HepG2 (cell line): ENCODE measurements at regions not wholly inside any gene's neighbourhood (a gene's known extent, or its start where the extent isn't known, plus 50 kb on each side); places are given as distances from the start of the nearest gene placed in this dataset.

Experiments
- ATAC-seq: fragments of 200-7000 bp; cut with Tn5 transposase; 3 replicates; pipeline ENCODE4 v1.9.1; 2020; ENCODE audit warnings: mild to moderate bottlenecking, moderate library complexity
- BruUV-seq: library from RNA; stranded (reverse); fragments of 400-500 nt; replicated peaks from 2 replicates; lab custom pipeline; 2021; lab: Mats Ljungman, UMichigan
- CTCF ChIA-PET: fragments of 300-600 bp; formaldehyde crosslinking; extraction: SDS; loops from one replicate; lab custom pipeline; 2021; ENCODE audit warnings: low total read pairs, inconsistent platforms, low intra/inter-chr PET ratio; lab: Yijun Ruan, JAX
- POLR2A ChIA-PET: fragments of 350-600 bp; sonication (Branson Sonifier 250); formaldehyde crosslinking; loops from one replicate; lab custom pipeline; 2020; ENCODE audit warnings: antibody characterized with exemption, inconsistent platforms; lab: Yijun Ruan, JAX
- DNase-seq: peaks from one replicate; pipeline ENCODE4 v3.0.0-alpha.2; 2015; ENCODE audit warnings: low spot score
- FAIRE-seq: peaks from 3 replicates; lab custom pipeline; 2011; peaks lifted over from hg19 to GRCh38; lab: Jason Lieb, UNC
- H2AFZ ChIP-seq: one replicate; pipeline ENCODE4 v1.6.1; 2011; ENCODE audit warnings: low read length, inconsistent platforms
- H3K27ac ChIP-seq: fragments of 300-600 bp; 3 replicates; pipeline ENCODE4 v1.8.0; 2011; ENCODE audit warnings: mixed run types, mild to moderate bottlenecking, mixed read lengths, low read length, inconsistent platforms; ENCODE audit not compliant: insufficient read depth; ENCODE audit errors: extremely low read length
- H3K27me3 ChIP-seq, 2 experiments: fragments of 200-600 bp in 1 of 2; 2 replicates in 1 of 2; 3 replicates in 1 of 2; pipeline versions ENCODE4 v1.6.0 to v1.8.0; 2011; ENCODE audit warnings: low read length in 2 of 2, mild to moderate bottlenecking in 2 of 2, moderate library complexity in 2 of 2, inconsistent platforms in 1 of 2; ENCODE audit not compliant: insufficient read depth in 2 of 2, control insufficient read depth in 1 of 2
- H3K36me3 ChIP-seq, 2 experiments: fragments of 200-600 bp in 1 of 2; replicated peaks in 1 of 2; 2 replicates in 1 of 2; 3 replicates in 1 of 2; pipeline versions ENCODE4 v1.5.1 to v1.8.0; 2011; ENCODE audit warnings: low read length in 2 of 2, inconsistent platforms in 1 of 2; ENCODE audit not compliant: insufficient read depth in 2 of 2, control insufficient read depth in 1 of 2
- H3K4me1 ChIP-seq: 2 replicates; pipeline ENCODE4 v1.5.1; 2012; ENCODE audit warnings: low read length, inconsistent platforms; ENCODE audit not compliant: insufficient read depth
- H3K4me2 ChIP-seq: 2 replicates; pipeline ENCODE4 v1.6.0; 2011; ENCODE audit warnings: low read depth, low read length, inconsistent platforms
- H3K4me3 ChIP-seq, 3 experiments: fragments of 200-600 bp in 1 of 3; sonication (generic), shearing (Covaris generic) in 1 of 3; replicated peaks in 1 of 3; 2 replicates each; pipeline ENCODE4 v1.5.1; 2011 to 2016; ENCODE audit warnings: low read length in 3 of 3, inconsistent platforms in 2 of 3, low read depth in 2 of 3, mild to moderate bottlenecking in 2 of 3, control low read depth in 1 of 3, mixed read lengths in 1 of 3; ENCODE audit not compliant: insufficient read depth in 1 of 3
- H3K79me2 ChIP-seq: one replicate; pipeline ENCODE4 v1.6.1; 2011; ENCODE audit warnings: low read length, inconsistent platforms; ENCODE audit not compliant: insufficient read depth
- H3K9ac ChIP-seq: 2 replicates; pipeline ENCODE4 v1.6.0; 2011; ENCODE audit warnings: mild to moderate bottlenecking, low read depth, low read length, inconsistent platforms; ENCODE audit not compliant: insufficient read depth
- H3K9me3 ChIP-seq: 2 replicates; pipeline ENCODE4 v1.5.1; 2012; ENCODE audit warnings: mild to moderate bottlenecking, low read length
- H4K20me1 ChIP-seq: 2 replicates; pipeline ENCODE4 v1.6.0; 2011; ENCODE audit warnings: inconsistent platforms, mild to moderate bottlenecking, low read length, moderate library complexity; ENCODE audit not compliant: insufficient read depth
- CAMTA2 ChIP-seq: sonication (generic); formaldehyde crosslinking; IDR thresholded peaks from 2 replicates; pipeline ENCODE4 v1.4.0; 2020; ENCODE audit warnings: mild to moderate bottlenecking, missing genetic modification reagents, borderline replicate concordance
- FOSL1 ChIP-seq: sonication (generic); formaldehyde crosslinking; IDR thresholded peaks from 2 replicates; pipeline ENCODE4 v1.9.0; 2021; ENCODE audit warnings: missing genetic modification reagents, borderline replicate concordance
- HCFC1 ChIP-seq: fragments of 150-350 bp; IDR thresholded peaks from 2 replicates; pipeline ENCODE4 v1.6.1; 2014; ENCODE audit warnings: low read depth, low read length
- HES4 ChIP-seq: sonication (generic); formaldehyde crosslinking; IDR thresholded peaks from 2 replicates; pipeline ENCODE4 v1.9.0; 2021; ENCODE audit warnings: mild to moderate bottlenecking, missing genetic modification reagents, borderline replicate concordance
- HNF4A ChIP-seq: sonication (generic); formaldehyde crosslinking; IDR thresholded peaks from 2 replicates; pipeline ENCODE4 v1.4.0; 2020; ENCODE audit warnings: missing genetic modification reagents
- HOXA7 ChIP-seq: sonication (generic); formaldehyde crosslinking; IDR thresholded peaks from 2 replicates; pipeline ENCODE4 v1.8.1; 2022; ENCODE audit warnings: mild to moderate bottlenecking, missing genetic modification reagents, moderate library complexity
- MIXL1 ChIP-seq: IDR thresholded peaks from 2 replicates; pipeline ENCODE4 v1.6.1; 2016
- MXD3 ChIP-seq: IDR thresholded peaks from 2 replicates; pipeline ENCODE4 v1.6.1; 2016; ENCODE audit warnings: mild to moderate bottlenecking, missing biosample characterization, missing genetic modification reagents
- PAWR ChIP-seq: sonication (generic); formaldehyde crosslinking; IDR thresholded peaks from 2 replicates; pipeline ENCODE4 v1.4.0; 2020; ENCODE audit warnings: missing genetic modification reagents, mild to moderate bottlenecking, borderline replicate concordance
- SNAPC2 ChIP-seq: sonication (generic); formaldehyde crosslinking; IDR thresholded peaks from 2 replicates; pipeline ENCODE4 v1.8.1; 2022; ENCODE audit warnings: mild to moderate bottlenecking, missing genetic modification reagents
- TBP ChIP-seq: sonication (generic); formaldehyde crosslinking; IDR thresholded peaks from 2 replicates; pipeline ENCODE4 v1.5.0; 2020; ENCODE audit warnings: missing genetic modification reagents
- TFDP2 ChIP-seq: sonication (generic); formaldehyde crosslinking; IDR thresholded peaks from 2 replicates; pipeline ENCODE4 v1.4.0; 2020; ENCODE audit warnings: missing genetic modification reagents
- USF2 ChIP-seq, 2 experiments: sonication (generic) in 1 of 2; formaldehyde crosslinking in 1 of 2; IDR thresholded peaks; 2 replicates each; pipeline versions ENCODE4 v1.5.1 to v1.6.1; 2011 to 2020; ENCODE audit warnings: borderline replicate concordance in 1 of 2, low read depth in 1 of 2, low read length in 1 of 2, mild to moderate bottlenecking in 1 of 2, missing genetic modification reagents in 1 of 2, moderate library complexity in 1 of 2
- ZNF292 ChIP-seq: sonication (generic); formaldehyde crosslinking; IDR thresholded peaks from 2 replicates; pipeline ENCODE4 v1.8.1; 2022; ENCODE audit warnings: mild to moderate bottlenecking, low read depth, missing genetic modification reagents, borderline replicate concordance
- ZNF563 ChIP-seq: sonication (generic); formaldehyde crosslinking; IDR thresholded peaks from 2 replicates; pipeline ENCODE4 v1.8.0; 2022; ENCODE audit warnings: mild to moderate bottlenecking, moderate library complexity, missing genetic modification reagents
- ZNF644 ChIP-seq: IDR thresholded peaks from 2 replicates; pipeline ENCODE4 v1.6.1; 2016; ENCODE audit warnings: low read depth
- ZNF740 ChIP-seq: sonication (generic); formaldehyde crosslinking; IDR thresholded peaks from 2 replicates; pipeline ENCODE4 v1.4.0; 2020; ENCODE audit warnings: missing genetic modification reagents
- ZNF782 ChIP-seq: sonication (generic); formaldehyde crosslinking; IDR thresholded peaks from 2 replicates; pipeline ENCODE4 v1.4.0; 2020; ENCODE audit warnings: missing genetic modification reagents, mild to moderate bottlenecking, borderline replicate concordance
- ZSCAN29 ChIP-seq: sonication (generic); formaldehyde crosslinking; conservative IDR thresholded peaks from 2 replicates; pipeline ENCODE4 v1.4.0; 2020; ENCODE audit warnings: mild to moderate bottlenecking, missing genetic modification reagents
- WGBS: methylation state at CpG from one replicate; pipeline ENCODE4 v1.1.6; 2017; ENCODE audit warnings: low lambda C conversion rate; 5-methylcytosine and 5-hydroxymethylcytosine counted together
- in situ Hi-C: cut with HindIII; loops from 2 replicates; pipeline ENCODE4 v1.10.0; 2017; ENCODE audit warnings: low pct_unique_long_range_greater_than_20kb; ENCODE audit not compliant: extremely low pct_ligation_motif_present
- intact Hi-C: fragments of 100-400 bp; cut with micrococcal nuclease; formaldehyde crosslinking; loops from one replicate; pipeline ENCODE4 v1.10.0; 2022; ENCODE audit not compliant: unreplicated experiment

GRCh38 chr3:186476044-186476468, 68.1 kb downstream of the CRYGS start (continued):
- TF ChIP-seq ZNF740 (CRISPR knock-in tag) (no peak), ZSCAN29 (no peak), MXD3 (no peak)

- peaks cover 3 to 19% of the 10 kb centered on the region in 2 experiments; a peak in 3 of 5 replicates for H3K27me3 ChIP-seq
- no peak overlapping the region for H3K4me2 ChIP-seq
- 6% methylated on average over 2 of the region's 2 CpGs for WGBS
- ChIA-PET POLR2A (no interaction called here), CTCF (no interaction called here)
- no peaks in the 10 kb centered on the region for H3K9me3 ChIP-seq
- no peaks in the 10 kb centered on the region for H3K79me2 ChIP-seq
- intact Hi-C loops = no loop called here
- no peak overlapping the region for H3K9ac ChIP-seq
- no peak overlapping the region for H3K4me3 ChIP-seq
- DNase-seq = no peak
- H4K20me1 ChIP-seq = no peaks in the 10 kb centered on the region
- BruUV-seq = no TSS peak
- no peak overlapping the region for H2AFZ ChIP-seq
- no peaks in the 10 kb centered on the region for H3K36me3 ChIP-seq
- FAIRE-seq = no peak
- no peak overlapping the region for H3K27ac ChIP-seq
- in situ Hi-C loops = no loop called here
- ATAC-seq = no peak
- H3K4me1 ChIP-seq = no peaks in the 10 kb centered on the region
- TF ChIP-seq TFDP2 (no peak), MIXL1 (CRISPR knock-in tag) (no peak), HCFC1 (no peak), ZNF292 (CRISPR knock-in tag) (no peak), CAMTA2 (CRISPR knock-in tag) (no peak), ZNF782 (CRISPR knock-in tag) (no peak), HES4 (CRISPR knock-in tag) (no peak), HOXA7 (CRISPR knock-in tag) (no peak), ZNF563 (no peak), PAWR (CRISPR knock-in tag) (no peak), FOSL1 (CRISPR knock-in tag) (no peak), TBP (no peak), HNF4A (no peak), USF2 (IDR thresholded peaks at IDR 0.05; ENCODE audit: low read depth, low read length) (no peak), USF2 (CRISPR knock-in tag; IDR thresholded peaks at IDR 0.05; ENCODE audit: borderline replicate concordance) (no peak), SNAPC2 (CRISPR knock-in tag) (no peak), ZNF644 (CRISPR knock-in tag) (no peak)
Observed at GRCh38 chr3:186473166-186473565, 71.0 kb downstream of the CRYGS start.
